Right hindlimb (tissue), 1 donor: ENCODE measurements at regions not wholly inside any gene's neighbourhood (a gene's known extent, or its start where the extent isn't known, plus 50 kb on each side); places are given as distances from the start of the nearest gene placed in this dataset.
"Not testable (repeated sequence)": the region's sequence is repeated elsewhere in the genome, so short reads cannot be mapped to it uniquely, and the experiment has no call there.

ENCODE experiments used
- DNase-seq: peaks from one replicate; pipeline ENCODE4 v3.0.0-alpha.2; 2018

- DNase-seq, result no peak
Measured at GRCh38 chr3:102936511-102937045, 501.8 kb downstream of the ZPLD1 start.

GRCh38 chr3:102941786-102942185 is 507.0 kb downstream of the ZPLD1 start:
- no peak for DNase-seq

GRCh38 chr3:102946445-102946844 is 511.6 kb downstream of the ZPLD1 start:
- not testable (repeated sequence) for DNase-seq

- DNase-seq, result no peak
Measured at GRCh38 chr3:102972350-102972749, 537.5 kb downstream of the ZPLD1 start.

DNA sequence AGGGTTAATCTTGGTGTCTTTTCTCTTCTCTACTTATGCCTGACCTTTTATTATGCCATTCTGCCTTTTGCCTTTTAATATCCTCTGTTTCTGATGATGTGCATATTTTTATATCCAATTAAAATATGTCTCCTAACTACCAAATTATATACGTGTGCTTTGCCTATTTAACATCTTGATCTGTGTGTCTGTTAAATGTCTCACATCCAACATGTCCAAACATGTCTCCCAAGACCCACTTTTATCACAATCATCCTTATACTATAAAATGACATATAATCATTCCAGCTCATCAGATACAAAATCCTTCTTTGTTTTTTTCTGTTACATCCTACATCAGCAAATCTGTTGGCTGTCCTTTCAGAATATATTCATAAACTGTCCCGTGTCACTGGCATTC is 539.5 kb downstream of the ZPLD1 start:
- no peak for DNase-seq

DNA sequence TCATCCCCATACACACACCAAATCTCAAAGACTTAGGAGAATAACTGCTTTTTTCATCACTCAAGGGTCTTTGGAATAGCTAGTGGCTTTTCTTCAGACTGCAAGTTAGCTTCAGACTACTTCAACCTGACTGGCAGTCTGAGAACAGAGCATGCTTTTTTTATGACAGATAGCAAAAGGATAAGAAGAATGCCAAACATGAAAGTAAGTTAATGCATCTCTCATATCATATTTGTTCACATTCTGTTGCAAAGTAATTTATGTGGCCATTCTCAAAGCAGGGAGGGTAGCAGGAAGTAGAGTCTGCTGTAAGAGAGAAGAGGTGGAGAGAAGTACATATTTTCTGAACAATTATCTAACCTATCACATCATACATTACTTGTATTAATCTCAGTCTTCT is 544.4 kb downstream of the ZPLD1 start:
- DNase-seq, result no peak

- DNase-seq, result peak; percentile 93
Measured at GRCh38 chr3:102979682-102980354, 545.0 kb downstream of the ZPLD1 start.

DNA sequence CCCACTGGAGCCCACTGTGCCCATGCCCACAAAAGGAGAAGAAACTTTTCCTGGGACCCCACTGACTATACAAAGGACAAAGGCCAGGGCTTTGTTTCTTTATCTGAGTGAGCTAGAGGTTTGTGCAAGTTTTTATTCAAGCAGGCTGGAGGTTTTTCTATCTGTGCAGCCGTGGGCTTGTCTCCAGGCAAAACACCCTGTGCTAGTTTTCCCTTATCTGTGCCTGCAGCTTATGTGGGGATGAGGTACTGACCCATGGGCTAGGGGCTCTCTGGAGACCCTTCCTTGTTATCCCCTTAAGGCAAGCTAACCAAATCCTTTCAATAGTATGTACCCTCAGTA is 545.5 kb downstream of the ZPLD1 start:
- no peak for DNase-seq

- DNase-seq, result peak; percentile 25
Measured at GRCh38 chr3:103002425-103003176, 567.8 kb downstream of the ZPLD1 start.

DNA sequence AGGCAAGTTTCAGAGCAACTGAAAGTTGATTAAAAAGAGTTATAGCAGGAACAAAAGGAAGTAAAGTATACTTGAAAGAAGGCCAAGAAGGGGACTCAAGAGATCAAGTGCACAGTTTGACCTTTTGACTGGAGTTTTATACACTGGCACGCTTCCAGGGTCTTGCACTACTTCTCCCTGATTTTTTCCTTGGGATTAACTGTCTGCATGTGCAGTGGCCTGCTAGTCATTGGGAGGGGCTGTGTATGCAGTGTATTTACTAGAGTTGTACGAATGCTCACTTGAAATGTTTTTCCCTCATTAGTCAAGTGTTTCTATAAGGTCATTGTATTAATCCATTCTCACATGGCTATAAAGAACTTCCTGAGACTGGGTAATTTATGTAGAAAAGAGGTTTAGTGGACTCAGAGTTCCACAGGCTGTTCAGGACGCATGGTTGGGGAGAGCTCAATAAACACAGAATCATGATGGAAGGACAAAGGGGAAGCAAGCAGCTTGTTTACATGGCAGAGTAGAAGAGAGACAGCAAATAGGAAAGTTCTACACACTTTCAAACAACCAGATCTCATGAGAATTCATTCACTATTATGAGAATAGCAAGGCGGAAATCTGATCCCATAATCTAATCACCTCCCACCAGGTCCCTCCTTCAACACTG is 571.8 kb downstream of the ZPLD1 start:
- no peak for DNase-seq

DNA sequence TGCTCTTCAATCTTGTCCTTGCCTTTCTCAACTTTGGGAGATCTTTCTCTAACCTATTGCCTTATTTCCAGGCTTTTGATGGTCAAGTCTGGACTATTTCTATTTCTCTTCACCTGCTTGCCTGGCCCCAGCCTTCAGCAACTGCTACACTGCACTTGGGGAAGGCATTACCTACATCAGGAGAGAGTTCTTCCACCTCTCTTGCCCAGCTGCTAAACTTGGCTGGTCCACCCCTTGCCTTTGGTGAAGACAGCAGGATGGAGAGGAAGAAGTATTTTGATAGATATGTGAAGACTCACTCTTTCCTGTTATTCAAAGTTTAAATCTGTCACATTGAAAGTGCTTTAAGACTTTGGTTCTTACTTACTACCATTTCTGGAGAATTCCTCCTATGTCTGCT is 574.8 kb downstream of the ZPLD1 start:
- no peak for DNase-seq

GRCh38 chr3:103025880-103026279 is 591.1 kb downstream of the ZPLD1 start:
- DNase-seq, result no peak

- DNase-seq, result no peak
Measured at GRCh38 chr3:103033841-103034240, 599.0 kb downstream of the ZPLD1 start.

DNA sequence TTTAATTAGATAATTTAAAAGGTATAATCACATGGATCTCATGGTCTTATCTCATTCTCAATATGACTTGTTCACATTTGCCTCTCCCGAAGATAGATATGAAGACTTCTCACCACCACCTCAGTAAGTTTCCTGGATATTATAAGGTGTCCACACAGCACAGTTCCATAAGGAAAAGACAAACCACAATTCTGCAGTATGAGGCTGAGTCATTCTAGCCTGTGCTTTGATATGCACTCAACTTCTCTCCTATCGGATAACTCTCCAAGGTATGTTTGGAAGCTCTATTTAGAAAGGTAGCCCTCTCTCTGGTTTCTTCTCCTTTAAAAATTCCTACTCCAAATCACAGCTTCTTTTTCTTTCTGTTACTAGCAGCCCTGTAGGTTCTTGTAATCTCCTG is 612.8 kb downstream of the ZPLD1 start:
- DNase-seq, result no peak

GRCh38 chr3:103048068-103048722 is 613.4 kb downstream of the ZPLD1 start:
- no peak for DNase-seq

- DNase-seq, result peak; percentile 42
Measured at GRCh38 chr3:103052236-103052830, 617.5 kb downstream of the ZPLD1 start.

- no peak for DNase-seq
Measured at GRCh38 chr3:103055021-103055520, 620.3 kb downstream of the ZPLD1 start.

DNA sequence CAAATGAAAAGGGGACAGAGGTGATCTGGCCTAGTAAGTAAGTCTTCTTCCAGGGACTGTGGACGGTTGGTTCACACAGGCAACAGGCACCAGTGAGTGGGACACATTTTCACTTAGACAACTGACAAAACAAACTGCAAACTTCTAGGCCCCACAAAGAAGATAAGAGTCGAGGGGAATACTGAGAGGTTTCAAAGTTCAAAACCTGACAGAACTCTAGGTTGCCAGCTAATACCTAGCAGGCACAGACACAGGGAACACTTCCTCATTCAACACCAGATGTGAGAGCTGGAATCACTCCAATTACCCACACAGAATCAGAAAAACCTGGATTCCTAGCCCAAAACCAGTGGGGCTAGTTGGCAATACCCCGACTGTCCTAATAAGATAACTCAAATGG is 621.7 kb downstream of the ZPLD1 start:
- no peak for DNase-seq

DNA sequence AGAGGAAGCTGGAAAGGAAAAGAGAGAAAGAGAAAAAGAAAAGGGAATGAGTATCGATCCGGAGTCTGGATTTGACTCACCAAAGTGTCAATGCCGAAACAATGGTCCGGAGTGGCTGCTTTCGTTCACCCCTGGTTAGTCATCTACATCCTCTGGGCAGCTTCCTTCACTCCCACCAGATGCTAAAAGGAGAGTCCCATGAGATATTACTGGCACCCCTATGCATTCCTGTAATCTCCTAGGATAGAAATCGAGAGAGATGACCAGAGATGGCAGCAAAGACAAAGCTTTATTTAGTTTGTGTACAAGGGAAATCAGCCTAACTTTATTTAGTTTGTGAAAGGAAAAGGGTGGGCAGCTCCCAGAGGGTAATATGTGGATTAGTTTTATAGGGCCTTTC is 622.2 kb downstream of the ZPLD1 start:
- no peak for DNase-seq

DNA sequence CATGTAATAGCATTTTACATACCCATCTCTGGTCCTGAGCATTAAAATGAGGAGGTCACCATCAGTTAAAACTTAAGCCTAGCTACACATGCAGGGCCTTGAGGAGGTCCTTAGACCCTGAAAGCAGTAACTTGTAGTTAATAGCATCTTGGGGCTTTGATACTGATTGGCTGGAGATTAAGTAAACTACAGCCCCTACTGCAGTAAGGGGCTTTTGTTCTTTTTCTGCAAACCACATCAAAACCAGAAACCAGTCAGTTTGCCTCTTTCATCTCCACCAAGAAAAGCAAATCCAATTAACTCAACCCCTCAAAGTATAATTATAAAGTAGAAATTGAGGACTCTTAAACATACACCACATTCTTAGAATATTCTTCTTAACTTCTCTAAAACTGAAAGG is 622.7 kb downstream of the ZPLD1 start:
- no peak for DNase-seq

DNA sequence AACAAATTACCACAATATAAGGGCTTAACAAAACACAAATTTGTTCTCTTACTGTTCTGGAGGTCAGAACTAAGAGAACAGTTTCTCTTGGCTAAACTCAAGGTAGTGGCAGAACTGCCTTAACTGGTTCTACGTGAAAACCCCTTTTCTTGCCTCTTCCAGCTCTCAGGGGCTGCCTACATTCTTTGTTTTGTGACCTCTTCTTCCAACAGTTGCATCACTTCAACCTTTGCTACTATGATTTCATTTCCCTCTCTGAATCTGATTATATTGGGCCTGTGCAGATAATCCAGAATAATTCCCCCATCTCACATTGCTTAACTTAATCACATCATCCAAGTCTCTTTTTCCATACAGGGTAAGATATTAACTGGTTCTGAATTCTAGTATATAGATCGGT is 624.6 kb downstream of the ZPLD1 start:
- no peak for DNase-seq

DNA sequence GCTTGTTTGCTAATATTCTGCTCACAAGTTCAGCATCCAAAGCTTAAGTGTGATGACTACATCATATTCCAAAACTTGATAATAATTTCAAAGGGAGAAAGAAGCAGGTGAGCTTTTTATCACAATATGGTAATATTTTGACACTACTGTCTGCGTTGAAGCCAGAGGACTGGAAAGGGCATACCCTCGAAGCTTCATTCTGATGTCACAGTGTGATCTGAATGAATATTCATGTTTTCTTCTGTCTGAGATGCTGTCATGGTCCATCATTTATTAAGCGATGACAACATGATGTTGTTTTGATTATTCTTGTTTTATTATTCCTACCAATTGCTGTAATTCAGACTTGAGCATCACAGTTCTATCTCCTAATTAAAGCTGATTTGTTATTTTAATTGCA is 625.4 kb downstream of the ZPLD1 start:
- no peak for DNase-seq

GRCh38 chr3:103067963-103068362 is 633.1 kb downstream of the ZPLD1 start:
- DNase-seq, result no peak
